Keratinocyte (primary cell): ENCODE measurements at regions not wholly inside any gene's neighbourhood (a gene's known extent, or its start where the extent isn't known, plus 50 kb on each side); places are given as distances from the start of the nearest gene placed in this dataset.

Experiments used
- DNase-seq: peaks from one replicate; pipeline ENCODE4 v3.0.0-alpha.2; 2011; ENCODE audit warnings: low read depth, missing footprints, low spot score
- FAIRE-seq: peaks from 2 replicates; lab custom pipeline; 2011; peaks lifted over from hg19 to GRCh38; lab: Jason Lieb, UNC
- H2AFZ ChIP-seq: 2 replicates; pipeline ENCODE4 v1.6.0; 2012; ENCODE audit warnings: low read length, control low read depth, inconsistent platforms; ENCODE audit not compliant: control insufficient read depth
- H3K27ac ChIP-seq: 2 replicates; pipeline ENCODE4 v1.5.1; 2011; ENCODE audit warnings: low read length; ENCODE audit not compliant: control insufficient read depth, insufficient read depth
- H3K27me3 ChIP-seq: 3 replicates; pipeline ENCODE4 v1.6.0; 2011; ENCODE audit warnings: low read length; ENCODE audit not compliant: control insufficient read depth, insufficient read depth; ENCODE audit errors: extremely low read depth
- H3K36me3 ChIP-seq, 2 experiments: 2 replicates in 1 of 2; 3 replicates in 1 of 2; pipeline ENCODE4 v1.5.1; 2011; ENCODE audit warnings: low read length in 2 of 2, mild to moderate bottlenecking in 1 of 2; ENCODE audit not compliant: control insufficient read depth in 2 of 2, insufficient read depth in 2 of 2; ENCODE audit errors: extremely low read depth in 1 of 2
- H3K4me1 ChIP-seq: 3 replicates; pipeline ENCODE4 v1.5.1; 2011; ENCODE audit warnings: low read length; ENCODE audit not compliant: control insufficient read depth, insufficient read depth; ENCODE audit errors: extremely low read depth
- H3K4me2 ChIP-seq: 3 replicates; pipeline ENCODE4 v1.6.0; 2011; ENCODE audit warnings: low read depth, low read length; ENCODE audit not compliant: control insufficient read depth, insufficient read depth; ENCODE audit errors: extremely low read depth
- H3K4me3 ChIP-seq, 3 experiments: fragments of 200-600 bp in 1 of 3; sonication (generic) in 1 of 3; 2 replicates in 2 of 3; 3 replicates in 1 of 3; pipeline ENCODE4 v1.5.1; 2011 to 2016; ENCODE audit warnings: low read length in 3 of 3, mild to moderate bottlenecking in 3 of 3, control low read depth in 2 of 3, inconsistent platforms in 1 of 3, low read depth in 1 of 3, mixed read lengths in 1 of 3, mixed run types in 1 of 3, moderate library complexity in 1 of 3; ENCODE audit not compliant: control insufficient read depth in 2 of 3, insufficient read depth in 2 of 3; ENCODE audit errors: extremely low read depth in 1 of 3
- H3K79me2 ChIP-seq: 2 replicates; pipeline ENCODE4 v1.6.0; 2012; ENCODE audit warnings: low read length; ENCODE audit not compliant: control insufficient read depth, insufficient read depth
- H3K9ac ChIP-seq: 3 replicates; pipeline ENCODE4 v1.6.0; 2011; ENCODE audit warnings: low read length; ENCODE audit not compliant: control insufficient read depth, insufficient read depth; ENCODE audit errors: extremely low read depth
- H3K9me1 ChIP-seq: 3 replicates; pipeline ENCODE4 v1.6.0; 2011; ENCODE audit warnings: low read length; ENCODE audit not compliant: control insufficient read depth, insufficient read depth; ENCODE audit errors: extremely low read depth
- H3K9me3 ChIP-seq: 2 replicates; pipeline ENCODE4 v1.5.1; 2012; ENCODE audit warnings: low read depth, low read length; ENCODE audit not compliant: control insufficient read depth
- H4K20me1 ChIP-seq: 3 replicates; pipeline ENCODE4 v1.6.0; 2011; ENCODE audit warnings: low read length; ENCODE audit not compliant: control insufficient read depth, insufficient read depth; ENCODE audit errors: extremely low read depth
- CTCF ChIP-seq, 3 experiments: IDR thresholded peaks in 1 of 3; conservative IDR thresholded peaks in 1 of 3; optimal IDR thresholded peaks in 1 of 3; 2 replicates in 2 of 3; 3 replicates in 1 of 3; pipeline versions ENCODE3 to v1.5.1; 2011; ENCODE audit warnings: low read length in 3 of 3, mild to moderate bottlenecking in 3 of 3, moderate library complexity in 2 of 3, control low read depth in 1 of 3, inconsistent platforms in 1 of 3; ENCODE audit not compliant: insufficient read depth in 2 of 3; ENCODE audit errors: extremely low read depth in 1 of 3
- EZH2 ChIP-seq: IDR thresholded peaks from one replicate; pipeline ENCODE4 v1.6.1; 2012; ENCODE audit warnings: inconsistent platforms, mild to moderate bottlenecking, low read length, moderate library complexity
- dilution Hi-C: fragments of 300-500 bp; cut with MboI; formaldehyde crosslinking; loops from one replicate; pipeline ENCODE4 v1.7.0; 2020; ENCODE audit warnings: low sequenced_read_pairs; ENCODE audit not compliant: extremely low pct_ligation_motif_present

- DNase-seq (no peak), FAIRE-seq (peak; percentile 49)
- H3K27me3 ChIP-seq: no peaks in the 10 kb centered on the region
Measured at GRCh38 chr12:89951050-89951693, 242.5 kb upstream of the ATP2B1 start.

DNA sequence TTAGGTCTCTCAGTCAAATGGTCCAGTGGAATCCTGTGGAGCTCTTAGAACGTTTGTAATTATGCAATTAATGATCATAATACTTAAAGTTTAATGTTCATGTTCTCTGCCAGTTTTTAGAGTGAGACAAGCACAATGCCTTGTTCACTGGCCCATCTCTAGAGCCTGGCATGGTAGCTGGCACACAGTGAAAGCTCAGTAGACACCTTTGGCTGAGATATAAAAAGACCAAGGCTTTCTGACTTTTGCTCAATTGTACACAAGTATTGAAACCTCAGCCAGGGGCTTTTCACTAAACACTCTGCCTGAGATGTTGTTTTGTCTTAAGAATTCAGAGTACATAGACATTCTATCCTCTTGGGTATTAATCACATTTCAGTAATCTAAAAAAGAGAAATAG, 241.8 kb upstream of the ATP2B1 start:
- peak overlapping the region; percentile 65 for H3K4me2 ChIP-seq
- H3K4me1 ChIP-seq: peaks cover 43% of the 10 kb centered on the region
- H3K36me3 ChIP-seq: no peaks in the 10 kb centered on the region
- peak overlapping the region; percentile 88 for H3K27ac ChIP-seq
- H3K9me3 ChIP-seq: no peaks in the 10 kb centered on the region
- DNase-seq (no peak), FAIRE-seq (no peak)
- TF ChIP-seq EZH2: no peak
- no peak for TF ChIP-seq CTCF (optimal IDR thresholded peaks at IDR 0.05 in 1 of 3, IDR thresholded peaks at IDR 0.05 in 1 of 3, conservative IDR thresholded peaks at IDR 0.05 in 1 of 3; ENCODE audit: extremely low read depth in 1 of 3, insufficient read depth in 2 of 3, low read length in 3 of 3)
- no peak overlapping the region for H2AFZ ChIP-seq
- peak overlapping the region; percentile 57 for H3K9ac ChIP-seq
- H3K9me1 ChIP-seq: no peaks in the 10 kb centered on the region
- no peak overlapping the region for H3K4me3 ChIP-seq
- no peaks in the 10 kb centered on the region for H4K20me1 ChIP-seq
- dilution Hi-C loops: no loop called here
- no peaks in the 10 kb centered on the region for H3K79me2 ChIP-seq
- H3K27me3 ChIP-seq: no peaks in the 10 kb centered on the region

More at GRCh38 chr12:89951050-89951693, 242.5 kb upstream of the ATP2B1 start:
- H2AFZ ChIP-seq: no peak overlapping the region
- dilution Hi-C loops: no loop called here
- TF ChIP-seq CTCF (optimal IDR thresholded peaks at IDR 0.05 in 1 of 3, IDR thresholded peaks at IDR 0.05 in 1 of 3, conservative IDR thresholded peaks at IDR 0.05 in 1 of 3; ENCODE audit: extremely low read depth in 1 of 3, insufficient read depth in 2 of 3, low read length in 3 of 3) (no peak), EZH2 (no peak)
- no peaks in the 10 kb centered on the region for H3K9me3 ChIP-seq
- no peaks in the 10 kb centered on the region for H3K79me2 ChIP-seq
- peaks cover 43% of the 10 kb centered on the region for H3K4me1 ChIP-seq
- H3K9me1 ChIP-seq: no peaks in the 10 kb centered on the region
- no peaks in the 10 kb centered on the region for H4K20me1 ChIP-seq
- H3K4me2 ChIP-seq: no peak overlapping the region
- H3K36me3 ChIP-seq: no peaks in the 10 kb centered on the region
- H3K27ac ChIP-seq: peak overlapping the region; percentile 46
- no peak overlapping the region for H3K9ac ChIP-seq
- H3K4me3 ChIP-seq: no peak overlapping the region
